PC-3 (cell line): ENCODE measurements at regions not wholly inside any gene's neighbourhood (a gene's known extent, or its start where the extent isn't known, plus 50 kb on each side); places are given as distances from the start of the nearest gene placed in this dataset.

Experiments used
- CTCF ChIP-seq: fragments of 300-600 bp; sonication (generic); conservative IDR thresholded peaks from 2 replicates; pipeline ENCODE4 v1.5.1; 2017; ENCODE audit warnings: antibody characterized with exemption, low read depth, mild to moderate bottlenecking, low read length
- EZH2 ChIP-seq: fragments of 300-600 bp; sonication (generic); IDR thresholded peaks from one replicate; pipeline ENCODE4 v1.6.1; 2017; ENCODE audit warnings: antibody characterized with exemption, mild to moderate bottlenecking, low read length; ENCODE audit not compliant: unreplicated experiment
- EZH2phosphoT487 ChIP-seq: fragments of 300-600 bp; sonication (generic); IDR thresholded peaks from 2 replicates; pipeline ENCODE4 v1.6.1; 2018; ENCODE audit warnings: mild to moderate bottlenecking, antibody characterized with exemption, low read length, borderline replicate concordance

GRCh38 chr2:65992198-65992554 lies 442.7 kb upstream of the MEIS1 start:
- no peak for TF ChIP-seq CTCF
- TF ChIP-seq EZH2 = no peak
- no peak for TF ChIP-seq EZH2phosphoT487
